GM21576 (cell line): ENCODE measurements at regions not wholly inside any gene's neighbourhood (a gene's known extent, or its start where the extent isn't known, plus 50 kb on each side); places are given as distances from the start of the nearest gene placed in this dataset.

Experiments used
- ATAC-seq: cut with Tn5 transposase; IDR thresholded peaks from one replicate; pipeline ENCODE4 v1.9.1; 2021; ENCODE audit warnings: mild to moderate bottlenecking, moderate library complexity; ENCODE audit not compliant: unreplicated experiment

DNA sequence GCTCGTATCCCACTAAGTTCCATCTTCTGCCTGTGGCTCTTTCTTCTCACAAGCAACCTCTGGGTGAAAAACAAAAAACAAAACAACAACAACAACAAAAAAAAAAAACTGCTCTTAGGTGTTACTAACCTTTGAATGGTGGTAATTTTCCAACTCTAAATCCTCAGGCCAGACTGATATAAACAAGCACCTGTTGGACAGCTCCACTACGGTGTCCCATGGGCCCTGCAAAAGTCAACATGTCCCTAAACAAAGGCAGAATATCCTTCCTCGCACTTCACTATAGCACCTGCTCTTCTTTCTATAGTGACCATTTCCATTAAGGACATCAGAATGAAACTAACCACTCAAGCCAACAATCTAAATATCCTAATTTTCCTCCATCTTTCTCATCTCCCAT is 54.6 kb upstream of the PARM1 start:
- ATAC-seq = no peak

DNA sequence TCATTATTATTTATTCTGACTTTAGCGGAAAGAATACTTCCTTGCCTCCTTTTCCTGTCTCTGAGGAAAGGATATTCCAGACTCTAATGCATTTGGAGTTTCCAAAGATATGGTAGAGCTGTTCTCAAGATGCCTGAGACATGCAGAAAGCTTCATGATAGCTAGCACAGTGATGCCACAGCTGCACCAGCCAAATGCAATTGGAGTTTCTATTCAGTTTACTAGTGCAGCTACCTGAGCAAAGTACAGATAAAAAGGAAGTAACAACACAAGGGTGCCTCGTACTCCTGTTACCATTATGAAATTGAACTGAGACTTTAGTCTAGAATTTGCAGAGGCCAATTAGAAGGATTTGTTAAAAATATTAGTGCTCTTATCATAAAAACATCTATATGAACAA is 57.5 kb upstream of the PARM1 start:
- ATAC-seq = no peak

DNA sequence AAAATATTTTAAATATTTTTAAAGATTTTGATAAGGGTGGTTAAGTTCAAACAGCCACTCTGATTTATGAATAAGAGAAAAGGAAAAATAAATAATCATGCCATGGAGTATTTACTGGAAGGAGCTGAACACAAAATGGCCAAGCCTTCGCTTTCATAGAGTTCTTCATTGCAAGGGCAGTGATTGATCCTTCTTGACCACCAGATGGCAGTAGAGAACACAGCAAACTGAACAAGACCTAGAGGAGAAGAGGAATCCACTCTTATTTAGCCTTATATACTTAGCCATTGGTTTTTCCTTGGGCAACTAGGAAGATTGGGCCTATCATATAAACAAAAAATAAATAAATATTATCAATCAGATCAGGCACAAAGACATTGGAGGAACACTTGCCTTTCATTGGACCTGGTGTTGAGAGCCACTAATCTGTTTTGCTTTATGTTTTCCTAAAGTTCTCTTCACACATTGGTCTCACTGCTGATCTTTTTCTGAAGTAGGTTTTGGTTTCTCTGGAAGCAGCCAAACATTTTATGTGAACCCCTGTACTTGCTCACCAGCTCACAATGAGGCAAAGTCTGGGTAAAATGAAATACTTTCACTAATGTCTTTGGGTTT is 58.1 kb upstream of the PARM1 start:
- peak; percentile 70 for ATAC-seq

DNA sequence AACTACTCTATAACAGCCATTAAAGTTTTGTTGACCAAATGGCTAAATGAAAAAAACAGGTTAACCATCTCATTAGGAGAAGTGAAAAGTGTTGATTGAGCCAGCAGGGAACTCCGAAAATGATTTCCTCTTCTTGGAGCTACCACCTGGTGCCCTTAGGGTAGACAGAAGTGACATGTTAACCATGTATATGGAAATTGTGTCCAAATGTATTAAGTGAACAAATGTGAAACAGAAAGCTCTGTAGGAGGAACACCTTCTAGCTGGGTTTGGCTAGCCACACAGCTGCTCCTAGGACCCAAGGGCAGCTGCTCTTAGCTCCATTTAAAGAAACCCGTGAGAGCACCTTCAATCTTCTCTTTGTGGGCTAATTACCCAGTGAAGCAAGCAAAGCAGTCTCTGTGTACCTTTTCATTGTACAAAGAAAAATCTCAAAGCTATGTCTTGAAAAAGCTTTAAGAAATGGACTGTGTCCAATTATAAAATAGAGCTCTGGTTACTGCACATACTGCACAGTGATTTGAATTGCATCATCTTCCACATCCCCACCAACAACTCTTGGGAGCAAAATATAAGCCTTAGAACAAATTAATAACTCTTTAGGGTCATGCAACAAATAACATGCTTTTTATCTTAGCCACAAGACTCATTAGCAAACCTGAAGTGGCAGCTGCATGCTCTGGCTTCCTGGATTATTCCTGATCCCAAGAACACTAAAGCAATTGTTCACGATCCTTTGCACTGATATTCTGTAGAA is 59.2 kb upstream of the PARM1 start:
- ATAC-seq = peak; percentile 89

DNA sequence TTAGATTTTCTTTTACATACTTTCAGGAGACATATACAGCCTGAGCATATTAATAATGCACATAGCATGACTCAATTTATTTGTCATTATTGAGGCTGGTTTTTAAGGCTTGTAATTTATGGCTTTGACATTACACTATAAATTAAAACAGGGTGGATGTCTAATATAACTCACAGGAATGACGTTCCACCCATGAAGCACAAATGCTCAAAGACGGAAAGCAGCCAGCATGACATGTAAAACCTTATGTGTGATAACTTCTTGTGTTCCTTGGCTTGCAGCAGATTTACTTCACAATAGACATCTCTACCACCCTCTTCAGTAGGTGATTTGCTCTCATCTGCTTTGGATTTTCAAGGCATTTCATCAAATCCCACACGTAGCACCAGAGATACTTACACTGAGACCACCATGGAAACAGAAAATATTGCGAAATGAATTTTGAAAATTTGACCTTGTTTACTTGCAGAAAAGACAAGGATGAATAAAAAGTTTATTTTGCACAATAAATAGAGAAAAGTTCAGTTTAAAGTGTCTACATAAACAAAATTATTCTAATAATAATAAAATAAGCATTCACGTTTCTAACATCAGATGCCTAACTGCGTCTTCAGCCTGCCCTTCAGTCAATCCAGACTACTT is 64.7 kb upstream of the BTC start:
- no peak for ATAC-seq

DNA sequence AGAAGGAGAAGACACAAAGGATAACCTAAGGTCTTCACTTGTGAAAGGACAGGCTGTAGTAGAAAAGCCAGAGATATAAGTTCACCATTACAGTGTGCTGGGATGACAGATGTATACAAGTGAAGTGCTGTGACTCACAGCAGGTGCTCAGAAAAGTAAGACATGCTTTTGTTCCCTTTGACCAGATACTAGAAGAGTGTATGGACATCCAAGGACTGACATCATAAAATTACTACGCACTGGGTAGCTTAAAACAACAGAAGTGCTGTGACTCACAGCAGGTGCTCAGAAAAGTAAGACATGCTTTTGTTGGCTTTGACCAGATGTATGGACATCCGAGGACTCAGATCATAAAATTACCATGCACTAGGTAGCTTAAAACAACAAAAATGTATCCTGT is 61.6 kb upstream of the BTC start:
- ATAC-seq = no peak

DNA sequence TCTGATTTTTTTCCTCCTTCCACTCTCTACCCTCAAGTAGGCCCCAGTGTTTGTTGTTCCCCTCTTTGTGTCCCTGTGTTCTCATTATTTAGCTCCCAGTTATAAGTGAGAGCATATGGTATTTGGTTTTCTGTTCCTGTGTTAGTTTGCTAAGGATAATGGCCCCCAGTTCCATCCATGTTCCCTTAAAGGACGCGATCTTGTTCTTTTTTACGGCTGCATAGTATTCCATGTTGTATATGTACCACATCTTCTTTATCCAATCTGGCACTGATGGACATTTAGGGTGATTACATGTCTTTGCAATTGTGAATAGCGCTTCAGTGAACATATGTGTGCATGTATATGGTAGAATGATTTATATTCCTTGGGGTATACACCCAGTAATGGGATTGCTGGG is 54.5 kb upstream of the BTC start:
- ATAC-seq = no peak

DNA sequence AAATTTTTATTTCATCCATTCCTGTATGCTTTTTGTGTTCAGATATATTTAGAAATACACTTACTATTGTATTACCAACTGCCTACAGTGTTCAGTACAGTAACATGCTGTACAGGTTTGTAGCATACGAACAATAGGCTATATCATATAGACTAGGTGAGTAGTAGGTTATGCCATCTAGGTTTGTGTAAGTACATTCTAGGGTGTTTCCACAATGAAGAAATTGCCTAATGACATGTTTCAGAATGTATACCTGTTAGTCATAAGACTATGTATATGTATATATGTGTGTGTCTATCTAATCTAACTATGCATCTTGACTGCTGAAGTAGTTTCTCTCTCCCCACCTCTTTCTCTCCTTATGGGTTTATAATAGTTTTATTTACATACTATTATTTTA is 51.5 kb upstream of the BTC start:
- ATAC-seq = no peak
